ENCODE measurements at regions not wholly inside any gene's neighbourhood (a gene's known extent, or its start where the extent isn't known, plus 50 kb on each side); places are given as distances from the start of the nearest gene placed in this dataset.

DNA sequence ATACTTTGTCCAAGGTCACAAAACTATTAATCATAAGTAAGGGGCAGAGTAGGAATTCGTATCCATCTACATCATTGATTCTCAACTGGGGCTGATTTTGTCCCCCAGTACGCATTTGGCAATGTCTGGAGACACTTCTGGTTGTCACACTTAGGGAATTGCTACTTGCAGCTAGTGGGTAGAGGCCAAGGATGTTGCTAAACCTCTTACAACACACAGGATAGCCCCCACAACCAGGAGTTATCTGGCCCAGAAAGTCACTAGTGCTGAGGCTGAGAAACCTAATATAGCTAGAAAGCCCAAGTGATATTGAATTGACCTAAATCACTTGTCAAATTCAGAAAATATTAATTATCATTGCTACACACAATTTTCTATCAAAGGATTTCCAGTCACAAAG lies 120.4 kb upstream of the ABCA1 start:
- no peaks in the 10 kb centered on the region for H3K4me1 ChIP-seq
- no peaks in the 10 kb centered on the region for H3K36me3 ChIP-seq
- no peak overlapping the region for H3K4me3 ChIP-seq
- H3K27me3 ChIP-seq = no peaks in the 10 kb centered on the region
- no peaks in the 10 kb centered on the region for H3K9me3 ChIP-seq
- TF ChIP-seq, protein P1, sequence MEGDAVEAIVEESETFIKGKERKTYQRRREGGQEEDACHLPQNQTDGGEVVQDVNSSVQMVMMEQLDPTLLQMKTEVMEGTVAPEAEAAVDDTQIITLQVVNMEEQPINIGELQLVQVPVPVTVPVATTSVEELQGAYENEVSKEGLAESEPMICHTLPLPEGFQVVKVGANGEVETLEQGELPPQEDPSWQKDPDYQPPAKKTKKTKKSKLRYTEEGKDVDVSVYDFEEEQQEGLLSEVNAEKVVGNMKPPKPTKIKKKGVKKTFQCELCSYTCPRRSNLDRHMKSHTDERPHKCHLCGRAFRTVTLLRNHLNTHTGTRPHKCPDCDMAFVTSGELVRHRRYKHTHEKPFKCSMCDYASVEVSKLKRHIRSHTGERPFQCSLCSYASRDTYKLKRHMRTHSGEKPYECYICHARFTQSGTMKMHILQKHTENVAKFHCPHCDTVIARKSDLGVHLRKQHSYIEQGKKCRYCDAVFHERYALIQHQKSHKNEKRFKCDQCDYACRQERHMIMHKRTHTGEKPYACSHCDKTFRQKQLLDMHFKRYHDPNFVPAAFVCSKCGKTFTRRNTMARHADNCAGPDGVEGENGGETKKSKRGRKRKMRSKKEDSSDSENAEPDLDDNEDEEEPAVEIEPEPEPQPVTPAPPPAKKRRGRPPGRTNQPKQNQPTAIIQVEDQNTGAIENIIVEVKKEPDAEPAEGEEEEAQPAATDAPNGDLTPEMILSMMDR (IDR thresholded peaks at IDR 0.05) = no peak
- no peak for TF ChIP-seq POLR2A (IDR thresholded peaks at IDR 0.05)
- no peak for DNase-seq
- H3K27ac ChIP-seq = no peak overlapping the region

DNA sequence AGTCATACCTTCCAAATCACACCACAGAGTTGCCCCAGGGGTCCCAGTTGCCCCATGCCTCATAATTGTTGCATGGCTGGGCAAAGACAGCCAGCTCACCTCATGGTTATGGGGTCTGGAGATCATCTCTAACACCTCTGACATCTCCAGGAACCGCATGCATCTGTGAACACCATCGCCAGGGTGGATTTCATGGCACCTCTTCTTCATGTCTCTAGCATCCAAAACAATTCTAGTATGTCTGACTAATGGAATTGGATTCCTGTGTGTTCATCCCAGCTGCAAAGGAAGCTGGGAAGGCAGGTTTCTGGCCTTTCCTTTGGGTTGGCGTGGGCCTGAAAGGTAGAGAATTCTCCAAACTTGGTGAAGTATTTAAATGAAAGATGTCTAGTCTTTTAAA lies 122.3 kb upstream of the ABCA1 start:
- no peaks in the 10 kb centered on the region for H3K27me3 ChIP-seq
- H3K4me3 ChIP-seq = no peak overlapping the region
- H3K36me3 ChIP-seq = no peaks in the 10 kb centered on the region
- H3K4me1 ChIP-seq = no peaks in the 10 kb centered on the region
- DNase-seq = no peak
- no peak overlapping the region for H3K27ac ChIP-seq
- TF ChIP-seq, protein P1 (IDR thresholded peaks at IDR 0.05) = no peak
- no peak for TF ChIP-seq POLR2A (IDR thresholded peaks at IDR 0.05)
- no peaks in the 10 kb centered on the region for H3K9me3 ChIP-seq

DNA sequence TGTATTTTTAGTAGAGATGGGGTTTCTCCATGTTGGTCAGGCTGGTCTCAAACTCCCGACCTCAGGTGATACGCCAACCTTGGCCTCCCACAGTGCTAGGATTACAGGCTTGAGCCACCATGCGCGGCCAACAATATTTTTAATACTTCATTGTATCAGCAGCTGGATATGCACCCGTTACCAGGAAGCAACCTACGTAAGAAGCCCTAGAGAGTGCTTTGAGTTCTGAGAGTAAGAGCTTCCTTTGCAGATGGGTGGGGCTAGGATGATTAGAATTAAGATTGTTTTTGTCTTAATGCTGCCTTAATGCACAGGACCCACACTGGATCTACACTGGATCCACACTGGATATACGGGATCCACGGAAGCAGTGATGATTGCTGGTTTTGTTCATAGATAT lies 123.9 kb upstream of the ABCA1 start:
- Histone ChIP-seq H3K36me3 (no peaks in the 10 kb centered on the region), H3K4me1 (no peaks in the 10 kb centered on the region), H3K27me3 (no peaks in the 10 kb centered on the region), H3K27ac (no peak overlapping the region), H3K9me3 (no peaks in the 10 kb centered on the region), H3K4me3 (no peak overlapping the region)
- TF ChIP-seq, protein P1 (IDR thresholded peaks at IDR 0.05) = no peak
- no peak for TF ChIP-seq POLR2A (IDR thresholded peaks at IDR 0.05)
- DNase-seq = no peak

DNA sequence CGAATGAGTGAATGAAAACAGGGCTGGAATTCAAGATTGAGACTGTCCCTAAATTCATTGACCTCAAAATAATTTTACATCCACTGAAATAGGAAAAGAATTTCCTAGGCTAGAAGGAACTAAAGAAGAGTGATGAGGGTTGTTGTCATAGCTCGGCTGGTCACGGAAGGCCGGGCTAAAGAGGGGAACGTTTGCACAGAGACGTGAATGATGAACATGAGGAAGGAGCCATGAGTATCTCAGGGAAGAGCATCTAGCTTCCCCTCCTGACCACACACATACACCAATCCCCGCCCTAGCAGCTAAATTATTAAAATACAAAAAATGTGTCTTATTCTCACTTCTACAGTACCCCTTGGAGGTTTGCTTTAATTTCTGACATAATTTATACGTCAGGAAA lies 124.4 kb upstream of the ABCA1 start:
- no peak overlapping the region for H3K27ac ChIP-seq
- no peak overlapping the region for H3K4me3 ChIP-seq
- no peaks in the 10 kb centered on the region for H3K4me1 ChIP-seq
- DNase-seq = no peak
- no peaks in the 10 kb centered on the region for H3K27me3 ChIP-seq
- TF ChIP-seq POLR2A (IDR thresholded peaks at IDR 0.05) = no peak
- TF ChIP-seq, protein P1 (IDR thresholded peaks at IDR 0.05) = no peak
- no peaks in the 10 kb centered on the region for H3K36me3 ChIP-seq
- H3K9me3 ChIP-seq = no peaks in the 10 kb centered on the region

DNA sequence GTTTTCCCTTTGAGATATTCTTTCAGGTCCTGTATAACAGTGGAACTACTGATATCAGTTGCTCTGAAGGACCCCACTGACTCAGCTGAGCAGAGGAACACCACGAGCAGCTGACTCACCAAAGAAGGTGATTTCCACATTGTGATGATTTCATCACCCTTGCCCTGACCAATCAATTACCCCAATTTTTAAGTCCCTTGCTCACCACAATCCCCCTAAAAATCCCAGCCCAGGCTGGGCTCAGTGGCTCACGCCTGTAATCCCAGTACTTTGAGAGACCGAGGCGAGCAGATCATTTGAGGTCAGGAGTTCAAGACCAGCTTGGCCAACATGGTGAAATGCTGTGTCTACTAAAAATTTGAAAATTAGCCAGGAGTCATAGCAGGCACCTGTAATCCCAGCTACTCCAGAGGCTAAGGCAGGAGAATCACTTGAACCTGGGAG lies 125.3 kb upstream of the ABCA1 start:
- Histone ChIP-seq H3K27ac (no peak overlapping the region), H3K9me3 (no peaks in the 10 kb centered on the region), H3K36me3 (no peaks in the 10 kb centered on the region), H3K27me3 (no peaks in the 10 kb centered on the region), H3K4me1 (no peaks in the 10 kb centered on the region), H3K4me3 (no peak overlapping the region)
- no peak for DNase-seq
- no peak for TF ChIP-seq POLR2A (IDR thresholded peaks at IDR 0.05)
- TF ChIP-seq, protein P1 (IDR thresholded peaks at IDR 0.05) = no peak

DNA sequence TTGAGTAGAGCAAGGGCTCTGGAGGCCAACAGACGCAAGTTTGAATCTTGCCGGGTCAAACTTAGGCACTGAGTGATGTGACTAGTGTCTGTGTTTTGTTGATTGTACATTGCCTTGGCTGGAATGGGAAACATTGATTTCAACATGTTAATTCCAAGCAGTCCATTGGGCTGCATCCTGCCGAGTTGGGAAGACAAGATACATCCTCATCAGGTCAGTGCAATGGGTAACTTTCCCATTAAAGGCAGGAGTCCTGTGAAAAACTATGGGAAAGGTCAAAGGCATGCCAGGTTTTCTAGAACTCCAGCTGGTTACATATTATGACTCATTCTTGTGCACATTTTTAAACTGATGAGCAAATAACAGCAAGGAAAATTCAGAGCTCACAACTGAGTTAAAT lies 126.5 kb upstream of the ABCA1 start:
- Histone ChIP-seq H3K27me3 (no peaks in the 10 kb centered on the region), H3K9me3 (no peaks in the 10 kb centered on the region), H3K4me3 (no peak overlapping the region), H3K27ac (no peak overlapping the region), H3K36me3 (no peaks in the 10 kb centered on the region), H3K4me1 (no peaks in the 10 kb centered on the region)
- DNase-seq = no peak
- TF ChIP-seq, protein P1 (IDR thresholded peaks at IDR 0.05) = no peak
- TF ChIP-seq POLR2A (IDR thresholded peaks at IDR 0.05) = no peak

All from Peyer's patch (tissue), 4 donors.